HTR-8/SVneo (cell line): ENCODE measurements at regions not wholly inside any gene's neighbourhood (a gene's known extent, or its start where the extent isn't known, plus 50 kb on each side); places are given as distances from the start of the nearest gene placed in this dataset.
"Not testable (repeated sequence)": the region's sequence is repeated elsewhere in the genome, so short reads cannot be mapped to it uniquely, and the experiment has no call there.

Source experiments
- DNase-seq: peaks from one replicate; pipeline ENCODE4 v3.0.0; 2011; ENCODE audit warnings: low spot score, mixed read lengths; ENCODE audit not compliant: insufficient read length
- FAIRE-seq: peaks from 2 replicates; lab custom pipeline; 2011; peaks lifted over from hg19 to GRCh38; lab: Jason Lieb, UNC

- no peak for DNase-seq
- no peak for FAIRE-seq
Observed at GRCh38 chr14:22280497-22281316, 308.3 kb downstream of the DAD1 start.

- FAIRE-seq = no peak
- no peak for DNase-seq
Observed at GRCh38 chr14:22276913-22277816, 311.9 kb downstream of the DAD1 start.

- no peak for FAIRE-seq
Observed at GRCh38 chr14:22271838-22272799, 316.9 kb downstream of the DAD1 start.

GRCh38 chr14:22268875-22269274, 320.1 kb downstream of the DAD1 start:
- no peak for FAIRE-seq
- DNase-seq = no peak

More at GRCh38 chr14:22271838-22272799, 316.9 kb downstream of the DAD1 start:
- DNase-seq = no peak

GRCh38 chr14:22266683-22267082, 322.3 kb downstream of the DAD1 start:
- no peak for FAIRE-seq
- DNase-seq = no peak

- DNase-seq = no peak
- FAIRE-seq = no peak
Observed at GRCh38 chr14:22266142-22266442, 322.9 kb downstream of the DAD1 start.

GRCh38 chr14:22265319-22266141, 323.5 kb downstream of the DAD1 start:
- FAIRE-seq (no peak), DNase-seq (no peak)

- FAIRE-seq (no peak), DNase-seq (no peak)
Observed at GRCh38 chr14:22264759-22265158, 324.3 kb downstream of the DAD1 start.

- FAIRE-seq (no peak), DNase-seq (no peak)
Observed at GRCh38 chr14:22263961-22264360, 325.1 kb downstream of the DAD1 start.

- DNase-seq (no peak), FAIRE-seq (no peak)
Observed at GRCh38 chr14:22262881-22263280, 326.1 kb downstream of the DAD1 start.

GRCh38 chr14:22255017-22255950, 333.7 kb downstream of the DAD1 start:
- DNase-seq (no peak), FAIRE-seq (no peak)

- DNase-seq (no peak), FAIRE-seq (no peak)
Observed at GRCh38 chr14:22252686-22253085, 336.3 kb downstream of the DAD1 start.

GRCh38 chr14:22251090-22251489, 337.9 kb downstream of the DAD1 start:
- no peak for DNase-seq
- FAIRE-seq = no peak

- no peak for DNase-seq
- FAIRE-seq = no peak
Observed at GRCh38 chr14:22249770-22250169, 339.3 kb downstream of the DAD1 start.

- no peak for DNase-seq
- no peak for FAIRE-seq
Observed at GRCh38 chr14:22243971-22244581, 344.9 kb downstream of the DAD1 start.

- DNase-seq, FAIRE-seq: not testable (repeated sequence)
Observed at GRCh38 chr14:22238320-22238719, 350.7 kb downstream of the DAD1 start.

- no peak for FAIRE-seq
- DNase-seq = no peak
Observed at GRCh38 chr14:22233377-22233776, 355.6 kb downstream of the DAD1 start.

GRCh38 chr14:22232933-22233332, 356.1 kb downstream of the DAD1 start:
- DNase-seq = no peak
- no peak for FAIRE-seq
